ENCODE measurements at regions not wholly inside any gene's neighbourhood (a gene's known extent, or its start where the extent isn't known, plus 50 kb on each side); places are given as distances from the start of the nearest gene placed in this dataset.

GRCh38 chr13:69459346-69459745 lies 648.3 kb upstream of the ATXN8OS start:
- TF ChIP-seq, protein P1, sequence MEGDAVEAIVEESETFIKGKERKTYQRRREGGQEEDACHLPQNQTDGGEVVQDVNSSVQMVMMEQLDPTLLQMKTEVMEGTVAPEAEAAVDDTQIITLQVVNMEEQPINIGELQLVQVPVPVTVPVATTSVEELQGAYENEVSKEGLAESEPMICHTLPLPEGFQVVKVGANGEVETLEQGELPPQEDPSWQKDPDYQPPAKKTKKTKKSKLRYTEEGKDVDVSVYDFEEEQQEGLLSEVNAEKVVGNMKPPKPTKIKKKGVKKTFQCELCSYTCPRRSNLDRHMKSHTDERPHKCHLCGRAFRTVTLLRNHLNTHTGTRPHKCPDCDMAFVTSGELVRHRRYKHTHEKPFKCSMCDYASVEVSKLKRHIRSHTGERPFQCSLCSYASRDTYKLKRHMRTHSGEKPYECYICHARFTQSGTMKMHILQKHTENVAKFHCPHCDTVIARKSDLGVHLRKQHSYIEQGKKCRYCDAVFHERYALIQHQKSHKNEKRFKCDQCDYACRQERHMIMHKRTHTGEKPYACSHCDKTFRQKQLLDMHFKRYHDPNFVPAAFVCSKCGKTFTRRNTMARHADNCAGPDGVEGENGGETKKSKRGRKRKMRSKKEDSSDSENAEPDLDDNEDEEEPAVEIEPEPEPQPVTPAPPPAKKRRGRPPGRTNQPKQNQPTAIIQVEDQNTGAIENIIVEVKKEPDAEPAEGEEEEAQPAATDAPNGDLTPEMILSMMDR (IDR thresholded peaks at IDR 0.05) = no peak
- TF ChIP-seq POLR2A (IDR thresholded peaks at IDR 0.05) = no peak

Data from lower leg skin (tissue), 3 donors.